ENCODE measurements at regions not wholly inside any gene's neighbourhood (a gene's known extent, or its start where the extent isn't known, plus 50 kb on each side); places are given as distances from the start of the nearest gene placed in this dataset.
"Not testable (repeated sequence)": the region's sequence is repeated elsewhere in the genome, so short reads cannot be mapped to it uniquely, and the experiment has no call there.

GRCh38 chr6:144635051-144635450 is 349.9 kb downstream of the UTRN start:
- H3K27me3 ChIP-seq (replicated peaks in 1 of 4; ENCODE audit: control extremely low read depth in 1 of 4, control insufficient read depth in 3 of 4, insufficient read depth in 4 of 4, low read length in 3 of 4), result no peaks in the 10 kb centered on the region
- intact Hi-C loops (cut with micrococcal nuclease), result no loop called here
- no peaks in the 10 kb centered on the region for H3K4me1 ChIP-seq (ENCODE audit: control insufficient read depth in 2 of 2, insufficient read depth in 2 of 2, low read length in 2 of 2)
- no peak overlapping the region for H2AFZ ChIP-seq (ENCODE audit: insufficient read depth, low read depth, low read length, poor library complexity, severe bottlenecking)
- peaks cover 0 to 8% (median 0%) of the 10 kb centered on the region in 3 donors for H3K9me3 ChIP-seq (ENCODE audit: control extremely low read depth in 1 of 3, control insufficient read depth in 2 of 3, insufficient read depth in 1 of 3, low read length in 2 of 3)
- TF ChIP-seq EZH2 (IDR thresholded peaks at IDR 0.05; ENCODE audit: borderline replicate concordance, insufficient read depth, low read depth, low read length, poor library complexity, severe bottlenecking), result no peak
- no peak for TF ChIP-seq CTCF (IDR thresholded peaks at IDR 0.05)
- DNase-seq (no peak), ATAC-seq (ENCODE audit: low read depth) (no peak)
- Mint-ChIP-seq H3K27ac (no peak overlapping the region), H3K27me3 (no peaks in the 10 kb centered on the region), H3K9me3 (ENCODE audit: insufficient read depth) (no peaks in the 10 kb centered on the region), H3K4me3 (no peak overlapping the region), H3K4me1 (peaks cover 11% of the 10 kb centered on the region)
- H3K4me2 ChIP-seq (replicated peaks; ENCODE audit: low read depth, low read length, poor library complexity, severe bottlenecking), result no peak overlapping the region
- WGBS (ENCODE audit: insufficient coverage), result 100% methylated on average over 2 of the region's 3 CpGs
- H3K9ac ChIP-seq (ENCODE audit: low read length), result no peak overlapping the region
- H3K27ac ChIP-seq (ENCODE audit: low read length in 2 of 2), result no peak overlapping the region
- CTCF ChIA-PET, result interaction anchor here (1.0 to 1.4 kb wide), 2 partner anchors 9 to 52 kb away, joined by 3 read pairs; no protein-coding TSS in a partner anchor
- no peak overlapping the region for H3K4me3 ChIP-seq (ENCODE audit: control extremely low read depth in 1 of 5, extremely low read depth in 1 of 5, insufficient read depth in 1 of 5, low read depth in 2 of 5, low read length in 4 of 5)
- POLR2A ChIA-PET, result no interaction called here
- peaks cover 45% of the 10 kb centered on the region for H3K79me2 ChIP-seq (ENCODE audit: control insufficient read depth, insufficient read depth, low read length)
- peaks cover 0 to 9% of the 10 kb centered on the region in 2 experiments for H3K36me3 ChIP-seq (replicated peaks in 1 of 2; ENCODE audit: control extremely low read depth in 1 of 2, control insufficient read depth in 1 of 2, extremely low read depth in 1 of 2, insufficient read depth in 2 of 2, low read length in 1 of 2)
- H4K20me1 ChIP-seq (ENCODE audit: control insufficient read depth, insufficient read depth, low read length, poor library complexity, severe bottlenecking), result peaks cover 44% of the 10 kb centered on the region

- H3K9me3 ChIP-seq (ENCODE audit: control extremely low read depth in 1 of 3, control insufficient read depth in 2 of 3, insufficient read depth in 1 of 3, low read length in 2 of 3); CTCF ChIA-PET; H3K27ac Mint-ChIP-seq; H3K27ac ChIP-seq (ENCODE audit: low read length in 2 of 2); H2AFZ ChIP-seq (ENCODE audit: insufficient read depth, low read depth, low read length, poor library complexity, severe bottlenecking); intact Hi-C loops (cut with micrococcal nuclease); H3K4me1 Mint-ChIP-seq; H3K9me3 Mint-ChIP-seq (ENCODE audit: insufficient read depth); H3K27me3 Mint-ChIP-seq; H3K4me3 ChIP-seq (ENCODE audit: control extremely low read depth in 1 of 5, extremely low read depth in 1 of 5, insufficient read depth in 1 of 5, low read depth in 2 of 5, low read length in 4 of 5); ATAC-seq (ENCODE audit: low read depth); H3K4me3 Mint-ChIP-seq; H3K36me3 ChIP-seq (replicated peaks in 1 of 2; ENCODE audit: control extremely low read depth in 1 of 2, control insufficient read depth in 1 of 2, extremely low read depth in 1 of 2, insufficient read depth in 2 of 2, low read length in 1 of 2); DNase-seq; H3K27me3 ChIP-seq (replicated peaks in 1 of 4; ENCODE audit: control extremely low read depth in 1 of 4, control insufficient read depth in 3 of 4, insufficient read depth in 4 of 4, low read length in 3 of 4); H3K4me1 ChIP-seq (ENCODE audit: control insufficient read depth in 2 of 2, insufficient read depth in 2 of 2, low read length in 2 of 2); H3K4me2 ChIP-seq (replicated peaks; ENCODE audit: low read depth, low read length, poor library complexity, severe bottlenecking); H3K9ac ChIP-seq (ENCODE audit: low read length); POLR2A ChIA-PET: not testable (repeated sequence)
- WGBS (ENCODE audit: insufficient coverage), result no CpG with 5 or more reads among the region's 3 CpGs
- H4K20me1 ChIP-seq (ENCODE audit: control insufficient read depth, insufficient read depth, low read length, poor library complexity, severe bottlenecking), result peaks cover 42% of the 10 kb centered on the region
- peaks cover 47% of the 10 kb centered on the region for H3K79me2 ChIP-seq (ENCODE audit: control insufficient read depth, insufficient read depth, low read length)
Observed at GRCh38 chr6:144636025-144636424, 350.9 kb downstream of the UTRN start.
